Endothelial cell of umbilical vein (primary cell): ENCODE measurements at regions not wholly inside any gene's neighbourhood (a gene's known extent, or its start where the extent isn't known, plus 50 kb on each side); places are given as distances from the start of the nearest gene placed in this dataset.

ENCODE experiments used
- BruUV-seq: library from RNA; stranded (reverse); fragments of 400-500 nt; replicated peaks from 2 replicates; lab custom pipeline; 2021; lab: Mats Ljungman, UMichigan
- CTCF ChIA-PET: fragments of 300-600, 350-600 bp; sonication (Branson Sonifier 250); formaldehyde crosslinking; loops from one replicate; lab custom pipeline; 2021; ENCODE audit warnings: antibody characterized with exemption, inconsistent platforms; lab: Charles Lee
- POLR2A ChIA-PET: fragments of 300-600, 350-600 bp; sonication (Branson Sonifier 250); formaldehyde crosslinking; loops from one replicate; lab custom pipeline; 2021; ENCODE audit warnings: antibody characterized with exemption, inconsistent platforms; lab: Charles Lee
- DNase-seq: peaks from one replicate; pipeline ENCODE4 v3.0.0-alpha.2; 2011; ENCODE audit warnings: low read depth, low spot score
- FAIRE-seq: peaks from 2 replicates; lab custom pipeline; 2011; peaks lifted over from hg19 to GRCh38; lab: Jason Lieb, UNC
- H2AFZ ChIP-seq: 2 replicates; pipeline ENCODE4 v1.6.0; 2012; ENCODE audit warnings: low read depth, low read length, control low read depth, inconsistent platforms
- H3K27ac ChIP-seq: 2 replicates; pipeline ENCODE4 v1.5.1; 2011; ENCODE audit warnings: low read depth, mild to moderate bottlenecking, control low read depth, low read length, moderate library complexity; ENCODE audit not compliant: insufficient read depth
- H3K27me3 ChIP-seq, 2 experiments: 2 replicates each; pipeline versions ENCODE4 v1.6.0 to v1.6.1; 2011; ENCODE audit warnings: low read length in 2 of 2, mixed read lengths in 1 of 2; ENCODE audit not compliant: control insufficient read depth in 2 of 2, insufficient read depth in 2 of 2
- H3K36me3 ChIP-seq, 2 experiments: 2 replicates in 1 of 2; 3 replicates in 1 of 2; pipeline ENCODE4 v1.5.1; 2011; ENCODE audit warnings: low read length in 2 of 2, mild to moderate bottlenecking in 1 of 2, moderate library complexity in 1 of 2; ENCODE audit not compliant: control insufficient read depth in 2 of 2, insufficient read depth in 2 of 2; ENCODE audit errors: extremely low read depth in 1 of 2
- H3K4me1 ChIP-seq: 3 replicates; pipeline ENCODE4 v1.5.1; 2011; ENCODE audit warnings: mild to moderate bottlenecking, low read length; ENCODE audit not compliant: control insufficient read depth, insufficient read depth; ENCODE audit errors: extremely low read depth
- H3K4me2 ChIP-seq: 2 replicates; pipeline ENCODE4 v1.6.1; 2011; ENCODE audit warnings: low read length, control low read depth, mixed read lengths; ENCODE audit not compliant: insufficient read depth
- H3K4me3 ChIP-seq, 3 experiments: fragments of 200-600 bp in 1 of 3; sonication (generic), shearing (Covaris generic) in 1 of 3; replicated peaks in 1 of 3; 2 replicates each; pipeline ENCODE4 v1.5.1; 2011 to 2016; ENCODE audit warnings: control low read depth in 3 of 3, low read length in 3 of 3, mild to moderate bottlenecking in 2 of 3, inconsistent platforms in 1 of 3, low read depth in 1 of 3, moderate library complexity in 1 of 3; ENCODE audit not compliant: insufficient read depth in 1 of 3
- H3K79me2 ChIP-seq: 2 replicates; pipeline ENCODE4 v1.6.0; 2012; ENCODE audit warnings: low read length, inconsistent platforms; ENCODE audit not compliant: control insufficient read depth, insufficient read depth
- H3K9ac ChIP-seq: replicated peaks from 2 replicates; pipeline ENCODE3; 2011; ENCODE audit warnings: low read length, control low read depth; ENCODE audit not compliant: insufficient read depth; ENCODE audit errors: extremely low read depth
- H3K9me1 ChIP-seq: replicated peaks from 3 replicates; pipeline ENCODE4 v1.6.0; 2011; ENCODE audit warnings: mild to moderate bottlenecking, low read length; ENCODE audit not compliant: control insufficient read depth, insufficient read depth; ENCODE audit errors: extremely low read depth
- H3K9me3 ChIP-seq: replicated peaks from 2 replicates; pipeline ENCODE4 v1.5.1; 2012; ENCODE audit warnings: low read length, inconsistent platforms; ENCODE audit not compliant: control insufficient read depth, insufficient read depth
- H4K20me1 ChIP-seq: replicated peaks from 2 replicates; pipeline ENCODE3; 2011; ENCODE audit warnings: mild to moderate bottlenecking, low read length; ENCODE audit not compliant: control insufficient read depth, insufficient read depth; ENCODE audit errors: extremely low read depth
- CTCF ChIP-seq, 2 donors: IDR thresholded peaks; 1 replicate in 1 of 2; 2 replicates in 1 of 2; pipeline ENCODE4 v1.5.1; 2011; ENCODE audit warnings: low read length in 2 of 2, mild to moderate bottlenecking in 2 of 2, moderate library complexity in 2 of 2, control low read depth in 1 of 2, inconsistent platforms in 1 of 2, low read depth in 1 of 2; ENCODE audit not compliant: insufficient read depth in 1 of 2; ENCODE audit errors: extremely low read depth in 1 of 2
- EZH2 ChIP-seq: IDR thresholded peaks from 2 replicates; pipeline ENCODE4 v1.6.1; 2012; ENCODE audit warnings: borderline replicate concordance, low read depth, mild to moderate bottlenecking, moderate library complexity, low read length, inconsistent platforms; ENCODE audit not compliant: severe bottlenecking
- FOS ChIP-seq: IDR thresholded peaks from 2 replicates; pipeline ENCODE4 v1.6.1; 2011; ENCODE audit warnings: mild to moderate bottlenecking, low read length, moderate library complexity, borderline replicate concordance; ENCODE audit not compliant: insufficient read depth
- GATA2 ChIP-seq: IDR thresholded peaks from 2 replicates; pipeline ENCODE4 v1.7.0; 2011; ENCODE audit warnings: low read depth, mild to moderate bottlenecking, moderate library complexity, mixed read lengths, low read length; ENCODE audit not compliant: insufficient read length, insufficient read depth
- JUN ChIP-seq: IDR thresholded peaks from 2 replicates; pipeline ENCODE4 v1.6.1; 2011; ENCODE audit warnings: borderline replicate concordance, low read depth; ENCODE audit not compliant: insufficient read length, insufficient read depth
- MAX ChIP-seq: IDR thresholded peaks from 2 replicates; pipeline ENCODE4 v1.6.1; 2011; ENCODE audit not compliant: insufficient read depth, insufficient read length
- MYC ChIP-seq: IDR thresholded peaks from one replicate; pipeline ENCODE4 v1.6.1; 2011; ENCODE audit warnings: mild to moderate bottlenecking, low read depth, low read length
- POLR2A ChIP-seq: IDR thresholded peaks from 2 replicates; pipeline ENCODE4 v1.6.1; 2012; ENCODE audit warnings: low read depth, mild to moderate bottlenecking, control low read depth, low read length
- POLR2AphosphoS5 ChIP-seq: IDR thresholded peaks from 2 replicates; pipeline ENCODE4 v1.6.1; 2012; ENCODE audit warnings: low read depth, mild to moderate bottlenecking, control low read depth, low read length, moderate library complexity; ENCODE audit not compliant: insufficient read depth
- dilution Hi-C: fragments of 300-500 bp; cut with MboI; formaldehyde crosslinking; loops from one replicate; pipeline ENCODE4 v1.15.0; 2019; ENCODE audit warnings: low sequenced_read_pairs; ENCODE audit not compliant: extremely low pct_ligation_motif_present
- intact Hi-C: fragments of 100-400 bp; cut with micrococcal nuclease; formaldehyde crosslinking; loops from one replicate; pipeline ENCODE4 v1.10.0; 2022

GRCh38 chr1:82398357-82398756, 597.6 kb downstream of the ADGRL2 start:
- H3K4me3 ChIP-seq, result no peak overlapping the region
- dilution Hi-C loops, result no loop called here
- no peaks in the 10 kb centered on the region for H3K36me3 ChIP-seq
- no peak overlapping the region for H2AFZ ChIP-seq
- BruUV-seq, result no TSS peak
- no peaks in the 10 kb centered on the region for H3K9me3 ChIP-seq
- no peaks in the 10 kb centered on the region for H4K20me1 ChIP-seq
- POLR2A ChIA-PET, result interaction anchor here (0.6 kb wide), 1 partner anchor 19 kb away, joined by 3 read pairs; no protein-coding TSS in a partner anchor
- CTCF ChIA-PET, result interaction anchor here (0.6 to 1.4 kb wide), 4 partner anchors 12 to 309 kb away, joined by 3 to 4 read pairs (median 3); no protein-coding TSS in a partner anchor
- no peaks in the 10 kb centered on the region for H3K9me1 ChIP-seq
- no peaks in the 10 kb centered on the region for H3K27me3 ChIP-seq
- DNase-seq, result peak; percentile 70
- peaks cover 37% of the 10 kb centered on the region for H3K4me1 ChIP-seq
- intact Hi-C loops, result loop anchor here (2.0 to 5.0 kb wide), 2 partner anchors 20 to 169 kb away; no protein-coding TSS in a partner anchor
- H3K27ac ChIP-seq, result no peak overlapping the region
- TF ChIP-seq FOS, result peak; percentile 87
- peak; percentile 52 for TF ChIP-seq GATA2
- no peak for TF ChIP-seq CTCF (IDR thresholded peaks at IDR 0.05; ENCODE audit: extremely low read depth in 1 of 2, insufficient read depth in 1 of 2, low read depth in 1 of 2, low read length in 2 of 2)
- FAIRE-seq, result peak; percentile 57
- H3K9ac ChIP-seq, result no peak overlapping the region
- peak overlapping the region; percentile 17 for H3K4me2 ChIP-seq
- no peaks in the 10 kb centered on the region for H3K79me2 ChIP-seq

- no peaks in the 10 kb centered on the region for H3K79me2 ChIP-seq
- POLR2A ChIA-PET, result no interaction called here
- H4K20me1 ChIP-seq, result no peaks in the 10 kb centered on the region
- dilution Hi-C loops, result no loop called here
- FAIRE-seq (no peak), DNase-seq (no peak)
- BruUV-seq, result no TSS peak
- TF ChIP-seq JUN (no peak), EZH2 (no peak), CTCF (IDR thresholded peaks at IDR 0.05; ENCODE audit: extremely low read depth in 1 of 2, insufficient read depth in 1 of 2, low read depth in 1 of 2, low read length in 2 of 2) (no peak), POLR2A (no peak), FOS (no peak), POLR2AphosphoS5 (no peak), GATA2 (no peak), MYC (no peak), MAX (no peak)
- intact Hi-C loops, result loop anchor here (5.0 kb wide), 1 partner anchor 172 kb away; no protein-coding TSS in a partner anchor
- no peak overlapping the region for H3K9ac ChIP-seq
- H3K4me1 ChIP-seq, result peaks cover 26% of the 10 kb centered on the region
- H3K9me1 ChIP-seq, result no peaks in the 10 kb centered on the region
- H3K4me2 ChIP-seq, result no peak overlapping the region
- no peak overlapping the region for H2AFZ ChIP-seq
- H3K27ac ChIP-seq, result no peak overlapping the region
- no peak overlapping the region for H3K4me3 ChIP-seq
- H3K27me3 ChIP-seq, result no peaks in the 10 kb centered on the region
- CTCF ChIA-PET, result interaction anchor here (1.2 kb wide), 1 partner anchor 10 kb away, joined by 3 read pairs; no protein-coding TSS in a partner anchor
- no peaks in the 10 kb centered on the region for H3K36me3 ChIP-seq
- H3K9me3 ChIP-seq, result no peaks in the 10 kb centered on the region
Observed at GRCh38 chr1:82395440-82395839, 594.7 kb downstream of the ADGRL2 start.
